ENCODE measurements at regions not wholly inside any gene's neighbourhood (a gene's known extent, or its start where the extent isn't known, plus 50 kb on each side); places are given as distances from the start of the nearest gene placed in this dataset.

GRCh38 chr6:134610411-134610810 is 292.5 kb upstream of the SGK1 start (continued):
- TF ChIP-seq POLR2A (IDR thresholded peaks at IDR 0.05; ENCODE audit: control extremely low read depth in 1 of 2, low read depth in 2 of 2, low read length in 2 of 2) (no peak), CREB1 (IDR thresholded peaks at IDR 0.05) (no peak), RNF2 (IDR thresholded peaks at IDR 0.05; ENCODE audit: borderline replicate concordance, low read depth, low read length, missing control alignments, poor library complexity, severe bottlenecking) (no peak), SIRT6 (IDR thresholded peaks at IDR 0.05; ENCODE audit: low read length) (no peak), JUN (IDR thresholded peaks at IDR 0.05; ENCODE audit: low read depth, low read length) (no peak)
